Neural cell (in vitro differentiated cells): ENCODE measurements at regions not wholly inside any gene's neighbourhood (a gene's known extent, or its start where the extent isn't known, plus 50 kb on each side); places are given as distances from the start of the nearest gene placed in this dataset.
"Not testable (repeated sequence)": the region's sequence is repeated elsewhere in the genome, so short reads cannot be mapped to it uniquely, and the experiment has no call there.

Source experiments
- H2AFZ ChIP-seq: fragments of 200-600, 300-800 bp; sonication (generic), shearing (Covaris generic); 2 replicates; pipeline ENCODE4 v1.6.0; 2014; ENCODE audit warnings: low read depth, mild to moderate bottlenecking, antibody characterized with exemption, low read length, moderate library complexity
- H3F3A ChIP-seq: fragments of 200-600 bp; shearing (Covaris generic); 2 replicates; pipeline ENCODE4 v1.6.1; 2016; ENCODE audit warnings: mild to moderate bottlenecking, moderate library complexity, mixed read lengths, antibody characterized with exemption, low read length; ENCODE audit not compliant: insufficient read depth, poor library complexity, severe bottlenecking
- H3K27ac ChIP-seq: fragments of 200-600, 300-800 bp; sonication (generic), shearing (Covaris generic); 2 replicates; pipeline ENCODE4 v1.5.1; 2014; ENCODE audit warnings: mild to moderate bottlenecking, low read length, moderate library complexity
- H3K27me3 ChIP-seq: fragments of 300-800, 200-600 bp; sonication (generic), shearing (Covaris generic); 2 replicates; pipeline ENCODE4 v1.6.0; 2014; ENCODE audit warnings: mild to moderate bottlenecking, low read depth, low read length, moderate library complexity; ENCODE audit not compliant: insufficient read depth
- H3K36me3 ChIP-seq: fragments of 300-800, 200-600 bp; sonication (generic), shearing (Covaris generic); 2 replicates; pipeline ENCODE4 v1.5.1; 2014; ENCODE audit warnings: mild to moderate bottlenecking, antibody characterized with exemption, low read length, moderate library complexity; ENCODE audit not compliant: insufficient read depth
- H3K4me2 ChIP-seq: fragments of 300-800, 200-600 bp; sonication (generic), shearing (Covaris generic); 2 replicates; pipeline ENCODE4 v1.6.0; 2014; ENCODE audit warnings: mild to moderate bottlenecking, low read length
- H3K4me3 ChIP-seq: fragments of 300-800, 200-600 bp; sonication (generic), shearing (Covaris generic); 2 replicates; pipeline ENCODE4 v1.5.1; 2014; ENCODE audit warnings: mild to moderate bottlenecking, low read length, moderate library complexity
- H3K79me2 ChIP-seq: fragments of 200-600 bp; shearing (Covaris generic); replicated peaks from 2 replicates; pipeline ENCODE4 v1.6.0; 2014; ENCODE audit warnings: mild to moderate bottlenecking, low read length, moderate library complexity; ENCODE audit not compliant: insufficient read depth
- H3K9ac ChIP-seq: fragments of 300-800, 200-600 bp; sonication (generic), shearing (Covaris generic); 2 replicates; pipeline ENCODE4 v1.6.1; 2016; ENCODE audit warnings: mild to moderate bottlenecking, low read length, mixed read lengths
- H3K9me2 ChIP-seq: fragments of 200-600 bp; shearing (Covaris generic); 2 replicates; pipeline ENCODE4 v1.6.1; 2016; ENCODE audit warnings: mild to moderate bottlenecking, low read length, mixed read lengths; ENCODE audit not compliant: insufficient read depth
- H3K9me3 ChIP-seq: fragments of 200-600, 300-800 bp; sonication (generic), shearing (Covaris generic); 2 replicates; pipeline ENCODE4 v1.6.1; 2016; ENCODE audit warnings: mild to moderate bottlenecking, mixed run types, low read length, moderate library complexity, mixed read lengths
- H4K20me1 ChIP-seq: fragments of 200-600 bp; shearing (Covaris generic); 2 replicates; pipeline ENCODE4 v1.6.1; 2016; ENCODE audit warnings: mild to moderate bottlenecking, mixed run types; ENCODE audit not compliant: insufficient read depth
- CTCF ChIP-seq: fragments of 450-650 bp; IDR thresholded peaks from 2 replicates; pipeline ENCODE4 v1.5.1; 2014; ENCODE audit warnings: antibody characterized with exemption, mild to moderate bottlenecking, moderate library complexity; ENCODE audit not compliant: poor library complexity, severe bottlenecking
- EP300 ChIP-seq: fragments of 450-650 bp; conservative IDR thresholded peaks from 2 replicates; pipeline ENCODE4 v1.6.1; 2014; ENCODE audit warnings: antibody characterized with exemption, mild to moderate bottlenecking, moderate library complexity; ENCODE audit not compliant: poor library complexity, severe bottlenecking
- EZH2 ChIP-seq: fragments of 200-600, 300-800 bp; shearing (Covaris generic), sonication (generic); IDR thresholded peaks from 2 replicates; pipeline ENCODE4 v1.6.1; 2014; ENCODE audit warnings: antibody characterized with exemption, low read length, borderline replicate concordance, mild to moderate bottlenecking; ENCODE audit not compliant: insufficient read depth, poor library complexity, severe bottlenecking
- MXI1 ChIP-seq: fragments of 450-650 bp; conservative IDR thresholded peaks from 2 replicates; pipeline ENCODE4 v1.6.1; 2014; ENCODE audit warnings: antibody characterized with exemption, mild to moderate bottlenecking; ENCODE audit not compliant: poor library complexity, severe bottlenecking
- POLR2AphosphoS5 ChIP-seq: IDR thresholded peaks from 2 replicates; pipeline ENCODE4 v1.6.1; 2012
- RAD21 ChIP-seq: fragments of 450-650 bp; conservative IDR thresholded peaks from 2 replicates; pipeline ENCODE4 v1.6.1; 2014; ENCODE audit warnings: antibody characterized with exemption, mild to moderate bottlenecking, moderate library complexity
- REST ChIP-seq: IDR thresholded peaks from 2 replicates; pipeline ENCODE4 v1.6.1; 2012; ENCODE audit warnings: borderline replicate concordance
- SMC3 ChIP-seq: fragments of 450-650 bp; conservative IDR thresholded peaks from 2 replicates; pipeline ENCODE4 v1.6.1; 2014; ENCODE audit warnings: antibody characterized with exemption, mild to moderate bottlenecking, moderate library complexity; ENCODE audit not compliant: poor library complexity
- TAF1 ChIP-seq: IDR thresholded peaks from 2 replicates; pipeline ENCODE4 v1.6.1; 2012; ENCODE audit warnings: low read depth

GRCh38 chr3:71925511-71926261 is 140.7 kb upstream of the PROK2 start:
- not testable (repeated sequence) for H3K4me3 ChIP-seq, H3K27me3 ChIP-seq, H3K4me2 ChIP-seq, H3K9ac ChIP-seq, H3F3A ChIP-seq, H3K27ac ChIP-seq, H3K9me2 ChIP-seq, H4K20me1 ChIP-seq, H3K9me3 ChIP-seq, H3K79me2 ChIP-seq, H2AFZ ChIP-seq, H3K36me3 ChIP-seq

GRCh38 chr3:71924721-71925120 is 139.8 kb upstream of the PROK2 start:
- H3K27me3 ChIP-seq = no peaks in the 10 kb centered on the region
- TF ChIP-seq TAF1 (no peak), EZH2 (no peak), REST (no peak), RAD21 (no peak), EP300 (no peak), SMC3 (no peak), CTCF (no peak), POLR2AphosphoS5 (no peak), MXI1 (no peak)
- H2AFZ ChIP-seq = no peak overlapping the region
- no peaks in the 10 kb centered on the region for H4K20me1 ChIP-seq
- H3K36me3 ChIP-seq = no peaks in the 10 kb centered on the region
- H3K4me3 ChIP-seq = no peak overlapping the region
- H3K9ac ChIP-seq = no peak overlapping the region
- no peak overlapping the region for H3K4me2 ChIP-seq
- no peaks in the 10 kb centered on the region for H3K79me2 ChIP-seq
- no peak overlapping the region for H3K27ac ChIP-seq
- no peaks in the 10 kb centered on the region for H3K9me3 ChIP-seq
- no peaks in the 10 kb centered on the region for H3F3A ChIP-seq
- no peaks in the 10 kb centered on the region for H3K9me2 ChIP-seq

- TF ChIP-seq EZH2 = no peak
- TF ChIP-seq REST = no peak
- no peak for TF ChIP-seq TAF1
- no peaks in the 10 kb centered on the region for H3K9me3 ChIP-seq
- H3K27ac ChIP-seq = no peak overlapping the region
These were observed 136.1 kb upstream of the PROK2 start for GRCh38 chr3:71921036-71921435.

More at GRCh38 chr3:71921036-71921435, 136.1 kb upstream of the PROK2 start:
- no peaks in the 10 kb centered on the region for H4K20me1 ChIP-seq
- no peak overlapping the region for H3K9ac ChIP-seq
- H3K27me3 ChIP-seq = no peaks in the 10 kb centered on the region
- no peaks in the 10 kb centered on the region for H3K36me3 ChIP-seq
- no peak overlapping the region for H3K4me3 ChIP-seq
- H3K4me2 ChIP-seq = no peak overlapping the region
- H3K9me2 ChIP-seq = no peaks in the 10 kb centered on the region
- H3K79me2 ChIP-seq = no peaks in the 10 kb centered on the region
- no peaks in the 10 kb centered on the region for H3F3A ChIP-seq
- no peak overlapping the region for H2AFZ ChIP-seq
